AML-193 (cell line): ENCODE measurements at regions not wholly inside any gene's neighbourhood (a gene's known extent, or its start where the extent isn't known, plus 50 kb on each side); places are given as distances from the start of the nearest gene placed in this dataset.
"Not testable (repeated sequence)": the region's sequence is repeated elsewhere in the genome, so short reads cannot be mapped to it uniquely, and the experiment has no call there.

Experiments
- DNase-seq, 2 experiments: peaks; one replicate each; lab custom pipeline; 2025; lab: John Stamatoyannopoulos, UW

- DNase-seq, result not testable (repeated sequence)
These were observed 2661.6 kb upstream of the PCDH20 start for GRCh38 chr13:64077132-64077835.

- DNase-seq, result no peak
These were observed 2660.1 kb upstream of the PCDH20 start for GRCh38 chr13:64075543-64076271.

GRCh38 chr13:64074971-64075474 lies 2659.4 kb upstream of the PCDH20 start:
- no peak for DNase-seq

GRCh38 chr13:64073203-64073602 lies 2657.6 kb upstream of the PCDH20 start:
- no peak for DNase-seq

- DNase-seq, result no peak
These were observed 2655.7 kb upstream of the PCDH20 start for GRCh38 chr13:64071352-64071751.

- DNase-seq, result no peak
These were observed 2654.2 kb upstream of the PCDH20 start for GRCh38 chr13:64069892-64070291.

- DNase-seq, result no peak
These were observed 2651.1 kb upstream of the PCDH20 start for GRCh38 chr13:64066711-64067110.

- no peak for DNase-seq
These were observed 2646.0 kb upstream of the PCDH20 start for GRCh38 chr13:64061649-64062048.

- no peak for DNase-seq
These were observed 2641.8 kb upstream of the PCDH20 start for GRCh38 chr13:64057372-64058020.

- no peak for DNase-seq
These were observed 2638.7 kb upstream of the PCDH20 start for GRCh38 chr13:64054321-64054720.

- DNase-seq, result no peak
These were observed 2636.9 kb upstream of the PCDH20 start for GRCh38 chr13:64052521-64052920.

- DNase-seq, result no peak
These were observed 2635.6 kb upstream of the PCDH20 start for GRCh38 chr13:64051278-64051677.

GRCh38 chr13:64041296-64041695 lies 2625.6 kb upstream of the PCDH20 start:
- DNase-seq, result no peak

GRCh38 chr13:64033921-64034320 lies 2618.3 kb upstream of the PCDH20 start:
- DNase-seq, result no peak

GRCh38 chr13:64029343-64030093 lies 2613.9 kb upstream of the PCDH20 start:
- DNase-seq, result no peak

GRCh38 chr13:64028551-64028950 lies 2612.9 kb upstream of the PCDH20 start:
- DNase-seq, result no peak

GRCh38 chr13:64020126-64020525 lies 2604.5 kb upstream of the PCDH20 start:
- no peak for DNase-seq

GRCh38 chr13:64007339-64007738 lies 2591.7 kb upstream of the PCDH20 start:
- no peak for DNase-seq

- DNase-seq, result no peak
These were observed 2584.7 kb upstream of the PCDH20 start for GRCh38 chr13:64000321-64000720.

- DNase-seq, result no peak
These were observed 2584.1 kb upstream of the PCDH20 start for GRCh38 chr13:63999614-64000305.

- DNase-seq, result no peak
These were observed 2567.7 kb upstream of the PCDH20 start for GRCh38 chr13:63983366-63983765.

- no peak for DNase-seq
These were observed 2564.3 kb upstream of the PCDH20 start for GRCh38 chr13:63979951-63980350.
